Thyroid gland (tissue), 4 donors: ENCODE measurements at regions not wholly inside any gene's neighbourhood (a gene's known extent, or its start where the extent isn't known, plus 50 kb on each side); places are given as distances from the start of the nearest gene placed in this dataset.

ENCODE experiments used
- CTCF ChIP-seq, 6 experiments: fragments of 200-600 bp in 3 of 6; fragments of 450-650 bp in 3 of 6; sonication (generic) in 3 of 6; IDR thresholded peaks; one replicate each; pipeline ENCODE4 v1.5.1; 2016 to 2019; ENCODE audit warnings: antibody characterized with exemption in 6 of 6, mild to moderate bottlenecking in 2 of 6, inconsistent platforms in 1 of 6, moderate library complexity in 1 of 6
- POLR2A ChIP-seq, 2 donors: fragments of 450-650 bp; IDR thresholded peaks; one replicate each; pipeline ENCODE4 v1.6.1; 2017; ENCODE audit warnings: antibody characterized with exemption in 2 of 2, mild to moderate bottlenecking in 2 of 2, moderate library complexity in 1 of 2

- TF ChIP-seq CTCF (IDR thresholded peaks at IDR 0.05): no peak
- no peak for TF ChIP-seq POLR2A (IDR thresholded peaks at IDR 0.05)
Observed at GRCh38 chr4:30399476-30399875, 320.7 kb upstream of the PCDH7 start.
